Right lobe of liver (tissue), 6 donors: ENCODE measurements at regions not wholly inside any gene's neighbourhood (a gene's known extent, or its start where the extent isn't known, plus 50 kb on each side); places are given as distances from the start of the nearest gene placed in this dataset.
A peak's percentile ranks its signal among the peaks of the same experiment; 100 is the strongest.

Experiments used
- ATAC-seq, 4 donors: fragments of 200-7000 bp; cut with Tn5 transposase; one replicate each; pipeline ENCODE4 v1.9.1; 2020; ENCODE audit warnings: mild to moderate bottlenecking in 4 of 4, moderate library complexity in 4 of 4
- DNase-seq, 3 donors: peaks; one replicate each; pipeline ENCODE4 v3.0.0-alpha.2; 2020
- H3K27ac ChIP-seq, 3 donors: fragments of 200-600 bp; one replicate each; pipeline ENCODE4 v1.8.0; 2022
- H3K27me3 ChIP-seq, 2 donors: fragments of 200-600 bp; one replicate each; pipeline ENCODE4 v1.8.0; 2022
- H3K36me3 ChIP-seq, 4 donors: fragments of 200-600 bp; sonication (generic) in 1 of 4; one replicate each; pipeline versions ENCODE4 v1.5.1 to v1.8.0; 2017 to 2022; ENCODE audit warnings: control low read depth in 1 of 4
- H3K4me1 ChIP-seq, 4 donors: fragments of 200-600 bp; sonication (generic) in 1 of 4; one replicate each; pipeline versions ENCODE4 v1.5.1 to v1.8.0; 2017 to 2022; ENCODE audit warnings: control low read depth in 1 of 4
- H3K4me3 ChIP-seq, 3 donors: fragments of 200-600 bp; one replicate each; pipeline ENCODE4 v1.8.0; 2022
- H3K9me3 ChIP-seq, 4 donors: fragments of 200-600 bp; sonication (generic) in 1 of 4; one replicate each; pipeline versions ENCODE4 v1.5.1 to v1.8.0; 2017 to 2022; ENCODE audit warnings: control low read depth in 1 of 4
- CTCF ChIP-seq, 4 donors: fragments of 200-600 bp in 3 of 4; fragments of 450-650 bp in 1 of 4; IDR thresholded peaks; one replicate each; pipeline versions ENCODE4 v1.5.1 to v1.8.0; 2016 to 2022; ENCODE audit warnings: antibody characterized with exemption in 4 of 4, mild to moderate bottlenecking in 2 of 4
- POLR2A ChIP-seq: fragments of 450-650 bp; IDR thresholded peaks from one replicate; pipeline ENCODE4 v1.6.1; 2017; ENCODE audit warnings: antibody characterized with exemption, mild to moderate bottlenecking
- WGBS: methylation state at CpG from one replicate; pipeline ENCODE4 v1.1.6; 2018; ENCODE audit warnings: low coverage, low lambda C conversion rate; ENCODE audit not compliant: insufficient coverage; ENCODE audit errors: missing lambda C conversion rate; 5-methylcytosine and 5-hydroxymethylcytosine counted together
- intact Hi-C, 2 donors: fragments of 100-400 bp; cut with DNase I; formaldehyde crosslinking; loops; one replicate each; pipeline versions ENCODE4 v1.11.2 to v1.14.1; 2022
- donor health status: DM: no; HTN: yes; CAD: no.
- donor health status: DM: no; HTN: no; CAD: no.
- donor health status: DM: no; HTN: no; CAD: no.
- donor health status: DM: no; HTN: yes; CAD: no.
- donor health status: DM: no; HTN: yes; CAD: no.

GRCh38 chr6:71040841-71041240 is 84.0 kb upstream of the B3GAT2 start:
- Histone ChIP-seq H3K36me3 (no peaks in the 10 kb centered on the region), H3K9me3 (no peaks in the 10 kb centered on the region), H3K4me3 (no peak overlapping the region), H3K27ac (no peak overlapping the region), H3K4me1 (no peaks in the 10 kb centered on the region), H3K27me3 (no peaks in the 10 kb centered on the region)
- ATAC-seq (no peak), DNase-seq (no peak)
- no peak for TF ChIP-seq POLR2A
- 65% methylated on average over 2 of the region's 2 CpGs for WGBS
- intact Hi-C loops = no loop called here

GRCh38 chr6:71043902-71044301 is 87.0 kb upstream of the B3GAT2 start:
- H3K4me1 ChIP-seq = no peaks in the 10 kb centered on the region
- H3K27me3 ChIP-seq = no peaks in the 10 kb centered on the region
- TF ChIP-seq CTCF (IDR thresholded peaks at IDR 0.05) = no peak
- TF ChIP-seq POLR2A = no peak
- ATAC-seq (peak in 1 of 4 donors; percentile 51), DNase-seq (no peak)
- no peaks in the 10 kb centered on the region for H3K9me3 ChIP-seq
- no peak overlapping the region for H3K27ac ChIP-seq
- intact Hi-C loops = no loop called here
- 18% methylated on average over 1 of the region's 1 CpG for WGBS
- no peak overlapping the region for H3K4me3 ChIP-seq
- no peaks in the 10 kb centered on the region for H3K36me3 ChIP-seq

DNA sequence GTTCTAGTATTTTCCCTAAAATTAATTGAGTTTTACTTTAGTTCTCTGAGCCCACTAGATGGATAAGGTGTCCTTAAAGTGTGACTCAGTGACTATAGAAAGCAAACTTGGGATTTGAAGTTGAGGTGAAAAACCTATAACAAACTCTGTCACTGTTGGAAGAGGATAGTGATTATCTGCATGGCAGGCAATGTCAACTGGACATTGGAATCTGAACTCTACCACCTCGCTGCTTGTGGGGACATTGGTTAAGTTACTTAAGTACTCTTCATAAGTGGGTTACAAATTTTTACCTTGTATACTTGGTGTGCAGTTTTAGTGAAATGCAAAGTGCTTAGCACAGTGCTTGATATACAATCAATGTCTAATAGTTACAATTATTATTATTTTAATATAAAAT is 87.9 kb upstream of the B3GAT2 start:
- no peak for TF ChIP-seq POLR2A
- TF ChIP-seq CTCF (IDR thresholded peaks at IDR 0.05) = no peak

DNA sequence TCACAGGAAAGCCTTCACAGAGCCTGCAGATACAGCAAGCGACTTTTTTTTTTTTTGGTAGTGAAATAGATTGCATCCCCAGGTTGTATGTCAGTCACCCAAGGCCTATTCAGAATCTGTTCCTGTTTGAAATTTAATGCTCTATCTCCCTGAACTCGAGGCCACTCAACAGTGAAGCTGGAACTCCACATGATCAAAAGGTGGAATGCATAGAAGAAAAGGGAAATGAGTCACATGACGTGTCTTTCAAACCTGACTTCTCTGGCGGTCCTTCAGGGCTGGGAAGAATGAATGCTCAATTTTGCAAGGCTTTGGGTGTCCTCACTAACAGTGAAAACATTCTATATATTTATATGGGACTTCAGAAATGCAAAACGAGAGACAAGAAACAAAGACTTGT is 88.4 kb upstream of the B3GAT2 start:
- H3K9me3 ChIP-seq = no peaks in the 10 kb centered on the region
- H3K4me1 ChIP-seq = no peaks in the 10 kb centered on the region
- 69% methylated on average over 5 of the region's 5 CpGs for WGBS
- H3K27me3 ChIP-seq = no peaks in the 10 kb centered on the region
- H3K4me3 ChIP-seq = no peak overlapping the region
- no peak overlapping the region for H3K27ac ChIP-seq
- ATAC-seq = no peak
- intact Hi-C loops = no loop called here
- DNase-seq = no peak
- TF ChIP-seq POLR2A = no peak
- no peak for TF ChIP-seq CTCF (IDR thresholded peaks at IDR 0.05)
- no peaks in the 10 kb centered on the region for H3K36me3 ChIP-seq

More for the DNA sequence above, 87.9 kb upstream of the B3GAT2 start:
- DNase-seq (no peak), ATAC-seq (peak in 2 of 4 donors; percentile 66 to 73)
- Histone ChIP-seq H3K36me3 (no peaks in the 10 kb centered on the region), H3K4me1 (no peaks in the 10 kb centered on the region), H3K9me3 (no peaks in the 10 kb centered on the region), H3K27ac (no peak overlapping the region), H3K4me3 (no peak overlapping the region), H3K27me3 (no peaks in the 10 kb centered on the region)
- WGBS = 36% methylated on average over 1 of the region's 1 CpG
- intact Hi-C loops = no loop called here

DNA sequence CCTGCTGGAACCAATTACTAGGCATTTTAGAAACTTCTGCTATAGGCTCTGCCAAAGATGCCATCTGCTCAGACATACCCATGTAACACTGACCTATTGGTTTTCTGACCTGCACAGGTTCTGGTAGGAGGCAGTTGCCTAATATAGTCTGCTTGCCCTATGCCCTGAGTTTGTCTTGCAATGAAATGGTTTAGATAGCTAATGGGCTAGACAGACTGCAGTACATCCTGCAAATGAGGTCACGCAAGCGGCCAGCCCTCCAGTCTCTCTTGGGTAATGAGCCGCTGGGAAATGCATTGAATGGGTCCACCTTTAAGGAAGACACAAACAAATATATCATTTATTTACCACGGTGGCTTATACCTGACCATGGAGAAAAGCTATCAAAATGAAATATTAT is 90.6 kb upstream of the B3GAT2 start:
- 27% methylated on average over 4 of the region's 4 CpGs for WGBS
- no peak overlapping the region for H3K27ac ChIP-seq
- no peaks in the 10 kb centered on the region for H3K9me3 ChIP-seq
- DNase-seq = no peak
- ATAC-seq = peak in 3 of 4 donors; percentile 13 to 91 (median 78)
- H3K4me3 ChIP-seq = no peak overlapping the region
- no peak for TF ChIP-seq CTCF (IDR thresholded peaks at IDR 0.05)
- TF ChIP-seq POLR2A = no peak
- H3K27me3 ChIP-seq = no peaks in the 10 kb centered on the region
- no peaks in the 10 kb centered on the region for H3K36me3 ChIP-seq
- intact Hi-C loops = no loop called here
- no peaks in the 10 kb centered on the region for H3K4me1 ChIP-seq
